Activated gamma-delta T cell treated with anti-CD3 and anti-CD28 coated beads, Interleukin-2, amount 50 U/mL, for 16 hours (primary cell): ENCODE measurements at regions not wholly inside any gene's neighbourhood (a gene's known extent, or its start where the extent isn't known, plus 50 kb on each side); places are given as distances from the start of the nearest gene placed in this dataset.

Experiments
- DNase-seq: peaks from one replicate; pipeline ENCODE4 v3.0.0-alpha.2; 2020; ENCODE audit warnings: low read depth

GRCh38 chr14:99064262-99064954 is 207.6 kb downstream of the BCL11B start:
- no peak for DNase-seq

GRCh38 chr14:99065551-99065950 is 206.4 kb downstream of the BCL11B start:
- no peak for DNase-seq

- no peak for DNase-seq
Measured at GRCh38 chr14:99066378-99066777, 205.6 kb downstream of the BCL11B start.

- no peak for DNase-seq
Measured at GRCh38 chr14:99067141-99067920, 204.7 kb downstream of the BCL11B start.

- DNase-seq: no peak
Measured at GRCh38 chr14:99067927-99068326, 204.1 kb downstream of the BCL11B start.

- no peak for DNase-seq
Measured at GRCh38 chr14:99069946-99070345, 202.1 kb downstream of the BCL11B start.

GRCh38 chr14:99072433-99072832 is 199.6 kb downstream of the BCL11B start:
- DNase-seq: no peak

GRCh38 chr14:99072956-99073355 is 199.0 kb downstream of the BCL11B start:
- no peak for DNase-seq

GRCh38 chr14:99073431-99073830 is 198.6 kb downstream of the BCL11B start:
- DNase-seq: no peak

GRCh38 chr14:99075061-99075460 is 196.9 kb downstream of the BCL11B start:
- no peak for DNase-seq

- no peak for DNase-seq
Measured at GRCh38 chr14:99075771-99076375, 196.1 kb downstream of the BCL11B start.

- no peak for DNase-seq
Measured at GRCh38 chr14:99077076-99077843, 194.7 kb downstream of the BCL11B start.

GRCh38 chr14:99077844-99078236 is 194.2 kb downstream of the BCL11B start:
- no peak for DNase-seq

- no peak for DNase-seq
Measured at GRCh38 chr14:99078426-99078825, 193.6 kb downstream of the BCL11B start.

- no peak for DNase-seq
Measured at GRCh38 chr14:99079061-99079727, 192.8 kb downstream of the BCL11B start.

GRCh38 chr14:99080306-99080705 is 191.7 kb downstream of the BCL11B start:
- no peak for DNase-seq

GRCh38 chr14:99081156-99081765 is 190.7 kb downstream of the BCL11B start:
- DNase-seq: no peak

GRCh38 chr14:99081880-99082279 is 190.1 kb downstream of the BCL11B start:
- DNase-seq: no peak

- DNase-seq: no peak
Measured at GRCh38 chr14:99093532-99094517, 178.2 kb downstream of the BCL11B start.

GRCh38 chr14:99094901-99095300 is 177.1 kb downstream of the BCL11B start:
- no peak for DNase-seq
